Memory B cell (primary cell): ENCODE measurements at regions not wholly inside any gene's neighbourhood (a gene's known extent, or its start where the extent isn't known, plus 50 kb on each side); places are given as distances from the start of the nearest gene placed in this dataset.

Experiments used
- ATAC-seq: fragments of 150-1000 bp; cut with Tn5 transposase; 2 replicates; pipeline ENCODE4 v1.10.0; 2021; ENCODE audit warnings: low read depth, mild to moderate bottlenecking, moderate library complexity
- DNase-seq, 2 donors: peaks; one replicate each; pipeline ENCODE4 v3.0.0; 2022; ENCODE audit warnings: low spot score in 2 of 2
- H3K27ac Mint-ChIP-seq: one replicate; pipeline ENCODE4 v1.8.0; 2022; ENCODE audit warnings: mild to moderate bottlenecking, moderate library complexity, mixed read lengths
- H3K27me3 Mint-ChIP-seq: one replicate; pipeline ENCODE4 v1.8.0; 2022; ENCODE audit warnings: mixed read lengths
- H3K36me3 Mint-ChIP-seq: one replicate; pipeline ENCODE4 v1.8.0; 2022; ENCODE audit warnings: mild to moderate bottlenecking, mixed read lengths
- H3K4me1 Mint-ChIP-seq: one replicate; pipeline ENCODE4 v1.8.0; 2022; ENCODE audit warnings: mixed read lengths
- H3K4me3 Mint-ChIP-seq: one replicate; pipeline ENCODE4 v1.8.0; 2022; ENCODE audit warnings: mild to moderate bottlenecking, moderate library complexity, mixed read lengths
- H3K9me3 Mint-ChIP-seq: one replicate; pipeline ENCODE4 v1.8.0; 2022; ENCODE audit warnings: mixed read lengths

GRCh38 chr4:124017185-124017785 is 620.7 kb downstream of the SPRY1 start:
- H3K27ac Mint-ChIP-seq: no peak overlapping the region
- H3K4me3 Mint-ChIP-seq: no peak overlapping the region
- H3K9me3 Mint-ChIP-seq: peaks cover 5% of the 10 kb centered on the region
- no peaks in the 10 kb centered on the region for H3K4me1 Mint-ChIP-seq
- no peaks in the 10 kb centered on the region for H3K36me3 Mint-ChIP-seq
- DNase-seq (no peak), ATAC-seq (no peak)
- no peaks in the 10 kb centered on the region for H3K27me3 Mint-ChIP-seq

- DNase-seq (no peak), ATAC-seq (no peak)
- Mint-ChIP-seq H3K36me3 (no peaks in the 10 kb centered on the region), H3K4me1 (no peaks in the 10 kb centered on the region), H3K27me3 (no peaks in the 10 kb centered on the region), H3K4me3 (peak overlapping the region; percentile 19), H3K27ac (no peak overlapping the region), H3K9me3 (peaks cover 3% of the 10 kb centered on the region)
These were observed 622.1 kb downstream of the SPRY1 start for GRCh38 chr4:124018383-124019317.

- Mint-ChIP-seq H3K27ac (no peak overlapping the region), H3K27me3 (no peaks in the 10 kb centered on the region), H3K9me3 (peaks cover 3% of the 10 kb centered on the region), H3K4me3 (no peak overlapping the region), H3K36me3 (no peaks in the 10 kb centered on the region), H3K4me1 (no peaks in the 10 kb centered on the region)
- DNase-seq: no peak
- ATAC-seq: no peak
These were observed 623.4 kb downstream of the SPRY1 start for GRCh38 chr4:124019749-124020549.

- DNase-seq (no peak), ATAC-seq (no peak)
- no peak overlapping the region for H3K27ac Mint-ChIP-seq
- H3K36me3 Mint-ChIP-seq: no peaks in the 10 kb centered on the region
- H3K4me1 Mint-ChIP-seq: no peaks in the 10 kb centered on the region
- H3K4me3 Mint-ChIP-seq: no peak overlapping the region
- no peaks in the 10 kb centered on the region for H3K9me3 Mint-ChIP-seq
- no peaks in the 10 kb centered on the region for H3K27me3 Mint-ChIP-seq
These were observed 628.4 kb downstream of the SPRY1 start for GRCh38 chr4:124025000-124025399.

- no peak for ATAC-seq
- H3K4me3 Mint-ChIP-seq: no peak overlapping the region
- DNase-seq: no peak
- no peak overlapping the region for H3K27ac Mint-ChIP-seq
- H3K4me1 Mint-ChIP-seq: no peaks in the 10 kb centered on the region
- no peaks in the 10 kb centered on the region for H3K27me3 Mint-ChIP-seq
- no peaks in the 10 kb centered on the region for H3K36me3 Mint-ChIP-seq
- H3K9me3 Mint-ChIP-seq: no peaks in the 10 kb centered on the region
These were observed 628.8 kb downstream of the SPRY1 start for GRCh38 chr4:124025428-124025827.

GRCh38 chr4:124028182-124028581 is 631.6 kb downstream of the SPRY1 start:
- no peak overlapping the region for H3K27ac Mint-ChIP-seq
- no peaks in the 10 kb centered on the region for H3K9me3 Mint-ChIP-seq
- ATAC-seq (no peak), DNase-seq (no peak)
- no peaks in the 10 kb centered on the region for H3K36me3 Mint-ChIP-seq
- H3K27me3 Mint-ChIP-seq: no peaks in the 10 kb centered on the region
- no peaks in the 10 kb centered on the region for H3K4me1 Mint-ChIP-seq
- no peak overlapping the region for H3K4me3 Mint-ChIP-seq

GRCh38 chr4:124030147-124030546 is 633.6 kb downstream of the SPRY1 start:
- Mint-ChIP-seq H3K36me3 (no peaks in the 10 kb centered on the region), H3K27ac (no peak overlapping the region), H3K27me3 (no peaks in the 10 kb centered on the region), H3K4me1 (no peaks in the 10 kb centered on the region), H3K4me3 (no peak overlapping the region), H3K9me3 (no peaks in the 10 kb centered on the region)
- DNase-seq (no peak), ATAC-seq (no peak)

- ATAC-seq: no peak
- no peaks in the 10 kb centered on the region for H3K9me3 Mint-ChIP-seq
- no peak overlapping the region for H3K27ac Mint-ChIP-seq
- no peaks in the 10 kb centered on the region for H3K4me1 Mint-ChIP-seq
- no peaks in the 10 kb centered on the region for H3K36me3 Mint-ChIP-seq
- no peak for DNase-seq
- H3K4me3 Mint-ChIP-seq: no peak overlapping the region
- H3K27me3 Mint-ChIP-seq: no peaks in the 10 kb centered on the region
These were observed 635.4 kb downstream of the SPRY1 start for GRCh38 chr4:124032035-124032434.

GRCh38 chr4:124035364-124036041 is 638.9 kb downstream of the SPRY1 start:
- Mint-ChIP-seq H3K9me3 (peaks cover 2% of the 10 kb centered on the region), H3K36me3 (no peaks in the 10 kb centered on the region), H3K27ac (no peak overlapping the region), H3K27me3 (no peaks in the 10 kb centered on the region), H3K4me1 (no peaks in the 10 kb centered on the region), H3K4me3 (no peak overlapping the region)
- DNase-seq: no peak
- ATAC-seq: no peak

- Mint-ChIP-seq H3K36me3 (no peaks in the 10 kb centered on the region), H3K27me3 (no peaks in the 10 kb centered on the region), H3K4me3 (no peak overlapping the region), H3K4me1 (no peaks in the 10 kb centered on the region), H3K9me3 (peaks cover 2% of the 10 kb centered on the region), H3K27ac (no peak overlapping the region)
- ATAC-seq: no peak
- DNase-seq: no peak
These were observed 640.6 kb downstream of the SPRY1 start for GRCh38 chr4:124037236-124037635.

GRCh38 chr4:124044330-124044729 is 647.7 kb downstream of the SPRY1 start:
- no peaks in the 10 kb centered on the region for H3K36me3 Mint-ChIP-seq
- H3K27me3 Mint-ChIP-seq: no peaks in the 10 kb centered on the region
- H3K4me3 Mint-ChIP-seq: no peak overlapping the region
- H3K9me3 Mint-ChIP-seq: peaks cover 6% of the 10 kb centered on the region
- no peak for DNase-seq
- no peak for ATAC-seq
- H3K27ac Mint-ChIP-seq: no peak overlapping the region
- no peaks in the 10 kb centered on the region for H3K4me1 Mint-ChIP-seq

GRCh38 chr4:124044867-124045266 is 648.3 kb downstream of the SPRY1 start:
- peaks cover 4% of the 10 kb centered on the region for H3K9me3 Mint-ChIP-seq
- H3K27me3 Mint-ChIP-seq: no peaks in the 10 kb centered on the region
- no peaks in the 10 kb centered on the region for H3K36me3 Mint-ChIP-seq
- no peaks in the 10 kb centered on the region for H3K4me1 Mint-ChIP-seq
- DNase-seq (no peak), ATAC-seq (no peak)
- no peak overlapping the region for H3K27ac Mint-ChIP-seq
- H3K4me3 Mint-ChIP-seq: no peak overlapping the region

- ATAC-seq (no peak), DNase-seq (no peak)
- Mint-ChIP-seq H3K36me3 (no peaks in the 10 kb centered on the region), H3K27me3 (no peaks in the 10 kb centered on the region), H3K9me3 (peaks cover 4% of the 10 kb centered on the region), H3K27ac (no peak overlapping the region), H3K4me3 (no peak overlapping the region), H3K4me1 (no peaks in the 10 kb centered on the region)
These were observed 649.6 kb downstream of the SPRY1 start for GRCh38 chr4:124046190-124046589.
